ENCODE measurements at regions not wholly inside any gene's neighbourhood (a gene's known extent, or its start where the extent isn't known, plus 50 kb on each side); places are given as distances from the start of the nearest gene placed in this dataset.

GRCh38 chr1:213817156-213817555 lies 170.6 kb upstream of the PROX1 start:
- H3K4me3 ChIP-seq: no peak overlapping the region
- H3K27ac ChIP-seq: no peak overlapping the region
- H3K4me1 ChIP-seq: no peaks in the 10 kb centered on the region
- 64% methylated on average over 6 of the region's 6 CpGs for WGBS
- TF ChIP-seq EP300 (IDR thresholded peaks at IDR 0.05) (no peak), POLR2AphosphoS5 (IDR thresholded peaks at IDR 0.05) (no peak), CTCF (IDR thresholded peaks at IDR 0.05) (no peak), POLR2A (IDR thresholded peaks at IDR 0.05) (no peak)
- DNase-seq (ENCODE audit: low spot score in 2 of 2): no peak
- H3K36me3 ChIP-seq: no peaks in the 10 kb centered on the region
- no peaks in the 10 kb centered on the region for H3K27me3 ChIP-seq
- no peaks in the 10 kb centered on the region for H3K9me3 ChIP-seq

- TF ChIP-seq EP300 (IDR thresholded peaks at IDR 0.05): no peak
- TF ChIP-seq POLR2A (IDR thresholded peaks at IDR 0.05): no peak
- no peak for TF ChIP-seq CTCF (IDR thresholded peaks at IDR 0.05)
- Histone ChIP-seq H3K4me1 (no peaks in the 10 kb centered on the region), H3K9me3 (no peaks in the 10 kb centered on the region), H3K4me3 (no peak overlapping the region), H3K27me3 (no peaks in the 10 kb centered on the region), H3K36me3 (no peaks in the 10 kb centered on the region), H3K27ac (no peak overlapping the region)
- WGBS: 86% methylated on average over 8 of the region's 9 CpGs
- DNase-seq (ENCODE audit: low spot score in 2 of 2): no peak
Measured at GRCh38 chr1:213820362-213821149, 167.2 kb upstream of the PROX1 start.

GRCh38 chr1:213821175-213821942 lies 166.4 kb upstream of the PROX1 start:
- H3K36me3 ChIP-seq: no peaks in the 10 kb centered on the region
- no peak for TF ChIP-seq EP300 (IDR thresholded peaks at IDR 0.05)
- TF ChIP-seq POLR2AphosphoS5 (IDR thresholded peaks at IDR 0.05): no peak
- no peak for TF ChIP-seq POLR2A (IDR thresholded peaks at IDR 0.05)
- TF ChIP-seq CTCF (IDR thresholded peaks at IDR 0.05): no peak
- no peak for DNase-seq (ENCODE audit: low spot score in 2 of 2)
- no peak overlapping the region for H3K4me3 ChIP-seq
- no peaks in the 10 kb centered on the region for H3K9me3 ChIP-seq
- H3K27me3 ChIP-seq: no peaks in the 10 kb centered on the region
- WGBS: 73% methylated on average over 5 of the region's 5 CpGs
- H3K27ac ChIP-seq: no peak overlapping the region
- no peaks in the 10 kb centered on the region for H3K4me1 ChIP-seq

- no peaks in the 10 kb centered on the region for H3K27me3 ChIP-seq
- TF ChIP-seq CTCF (IDR thresholded peaks at IDR 0.05): no peak
- no peak for TF ChIP-seq POLR2A (IDR thresholded peaks at IDR 0.05)
- TF ChIP-seq POLR2AphosphoS5 (IDR thresholded peaks at IDR 0.05): no peak
- no peak for TF ChIP-seq EP300 (IDR thresholded peaks at IDR 0.05)
- no peaks in the 10 kb centered on the region for H3K9me3 ChIP-seq
- H3K27ac ChIP-seq: no peak overlapping the region
- H3K4me3 ChIP-seq: no peak overlapping the region
- no peak for DNase-seq (ENCODE audit: low spot score in 2 of 2)
- no peaks in the 10 kb centered on the region for H3K36me3 ChIP-seq
- no peaks in the 10 kb centered on the region for H3K4me1 ChIP-seq
- 0% methylated on average over 1 of the region's 1 CpG for WGBS
Measured at GRCh38 chr1:213821943-213822334, 165.8 kb upstream of the PROX1 start.

GRCh38 chr1:213826891-213827290 lies 160.9 kb upstream of the PROX1 start:
- Histone ChIP-seq H3K4me3 (no peak overlapping the region), H3K27ac (no peak overlapping the region), H3K9me3 (no peaks in the 10 kb centered on the region), H3K27me3 (no peaks in the 10 kb centered on the region), H3K4me1 (no peaks in the 10 kb centered on the region), H3K36me3 (no peaks in the 10 kb centered on the region)
- no peak for DNase-seq (ENCODE audit: low spot score in 2 of 2)
- WGBS: 79% methylated on average over 4 of the region's 4 CpGs
- TF ChIP-seq POLR2A (IDR thresholded peaks at IDR 0.05) (no peak), POLR2AphosphoS5 (IDR thresholded peaks at IDR 0.05) (no peak), CTCF (IDR thresholded peaks at IDR 0.05) (no peak), EP300 (IDR thresholded peaks at IDR 0.05) (no peak)
